Spleen (tissue), 11 donors: ENCODE measurements at regions not wholly inside any gene's neighbourhood (a gene's known extent, or its start where the extent isn't known, plus 50 kb on each side); places are given as distances from the start of the nearest gene placed in this dataset.

Source experiments
- DNase-seq: peaks from one replicate; pipeline ENCODE4 v3.0.0-alpha.2; 2020
- H3K27ac ChIP-seq, 8 donors: fragments of 200-600 bp; sonication (generic) in 7 of 8; 1 replicate in 4 of 8; 2 replicates in 4 of 8; pipeline versions ENCODE4 v1.5.0 to v1.8.0; 2016 to 2021; ENCODE audit warnings: inconsistent platforms in 4 of 8, mild to moderate bottlenecking in 4 of 8, moderate library complexity in 1 of 8
- H3K27me3 ChIP-seq, 7 donors: fragments of 200-600 bp; sonication (generic) in 6 of 7; replicated peaks in 1 of 7; 1 replicate in 4 of 7; 2 replicates in 3 of 7; pipeline versions ENCODE4 v1.5.0 to v1.8.0; 2016 to 2021; ENCODE audit warnings: inconsistent platforms in 3 of 7, mild to moderate bottlenecking in 1 of 7
- H3K36me3 ChIP-seq, 6 donors: fragments of 200-600 bp; sonication (generic) in 5 of 6; 1 replicate in 4 of 6; 2 replicates in 2 of 6; pipeline versions ENCODE4 v1.5.0 to v1.8.0; 2016 to 2021; ENCODE audit warnings: inconsistent platforms in 2 of 6
- H3K4me1 ChIP-seq, 6 donors: fragments of 200-600 bp; sonication (generic) in 5 of 6; 1 replicate in 3 of 6; 2 replicates in 3 of 6; pipeline versions ENCODE4 v1.5.0 to v1.8.0; 2016 to 2021; ENCODE audit warnings: inconsistent platforms in 3 of 6
- H3K4me3 ChIP-seq, 8 donors: fragments of 200-600 bp; sonication (generic) in 7 of 8; 1 replicate in 4 of 8; 2 replicates in 4 of 8; pipeline versions ENCODE4 v1.5.0 to v1.8.0; 2016 to 2021; ENCODE audit warnings: inconsistent platforms in 4 of 8, mild to moderate bottlenecking in 4 of 8, moderate library complexity in 2 of 8
- H3K9me3 ChIP-seq, 8 donors: fragments of 200-600 bp; sonication (generic) in 7 of 8; 1 replicate in 4 of 8; 2 replicates in 4 of 8; pipeline versions ENCODE4 v1.5.0 to v1.8.0; 2016 to 2021; ENCODE audit warnings: inconsistent platforms in 4 of 8
- CTCF ChIP-seq, 11 experiments: fragments of 200-600 bp in 7 of 11; fragments of 450-650 bp in 4 of 11; sonication (generic) in 4 of 11; IDR thresholded peaks in 8 of 11; conservative IDR thresholded peaks in 3 of 11; 1 replicate in 7 of 11; 2 replicates in 4 of 11; pipeline versions ENCODE4 v1.4.0 to v1.8.0; 2016 to 2021; ENCODE audit warnings: antibody characterized with exemption in 11 of 11, inconsistent platforms in 4 of 11, mild to moderate bottlenecking in 1 of 11
- POLR2A ChIP-seq, 3 donors: fragments of 450-650 bp; IDR thresholded peaks; one replicate each; pipeline ENCODE4 v1.5.1; 2017; ENCODE audit warnings: antibody characterized with exemption in 3 of 3, mild to moderate bottlenecking in 1 of 3
- POLR2AphosphoS5 ChIP-seq, 3 donors: sonication (generic); formaldehyde crosslinking; IDR thresholded peaks; one replicate each; pipeline ENCODE4 v1.5.1; 2017; ENCODE audit warnings: antibody characterized with exemption in 3 of 3
- WGBS, 5 donors: extraction: QIAGEN DNeasy Blood & Tissue Kit in 3 of 5; methylation state at CpG; one replicate each; pipeline versions ENCODE4 v1.1.5 to v1.1.7; 2013 to 2018; 5-methylcytosine and 5-hydroxymethylcytosine counted together
- intact Hi-C: fragments of 100-400 bp; cut with DNase I; formaldehyde crosslinking; loops from one replicate; pipeline ENCODE4 v1.15.0; 2023; ENCODE audit warnings: low total_unique reads
- donor health status: healthy with polysubstance abuse.
- donor health status: DM: no; HTN: no; CAD: no; lungs with moderate emphysema.
- donor health status: DM: no; HTN: no; CAD: no.
- donor health status: Bipolar disorder and iron deficiency.
- donor health status: healthy.
- donor health status: DM: no; HTN: no; CAD: no.
- donor health status: DM: yes; HTN: yes; CAD: no.

GRCh38 chr7:18405726-18406125, 89.8 kb upstream of the HDAC9 start:
- H3K27me3 ChIP-seq, result no peaks in the 10 kb centered on the region

GRCh38 chr7:18407385-18407784, 88.2 kb upstream of the HDAC9 start:
- H3K4me1 ChIP-seq, result peaks cover 0 to 24% (median 5%) of the 10 kb centered on the region in 6 donors
- intact Hi-C loops, result no loop called here
- no peaks in the 10 kb centered on the region for H3K27me3 ChIP-seq
- TF ChIP-seq CTCF (IDR thresholded peaks at IDR 0.05 in 8 of 11, conservative IDR thresholded peaks at IDR 0.05 in 3 of 11) (no peak), POLR2A (IDR thresholded peaks at IDR 0.05) (no peak), POLR2AphosphoS5 (IDR thresholded peaks at IDR 0.05) (no peak)
- H3K36me3 ChIP-seq, result no peaks in the 10 kb centered on the region
- DNase-seq, result no peak
- H3K4me3 ChIP-seq, result no peak overlapping the region
- WGBS, 5 donors, result 35 to 48% (median 45%) methylated on average over 4 of the region's 4 CpGs
- no peak overlapping the region for H3K27ac ChIP-seq
- H3K9me3 ChIP-seq, result no peaks in the 10 kb centered on the region

More at GRCh38 chr7:18405726-18406125, 89.8 kb upstream of the HDAC9 start:
- H3K4me1 ChIP-seq, result peaks cover 0 to 39% (median 14%) of the 10 kb centered on the region in 6 donors
- intact Hi-C loops, result no loop called here
- no peak for TF ChIP-seq POLR2AphosphoS5 (IDR thresholded peaks at IDR 0.05)
- no peak for TF ChIP-seq POLR2A (IDR thresholded peaks at IDR 0.05)
- H3K4me3 ChIP-seq, result no peak overlapping the region
- H3K27ac ChIP-seq, result no peak overlapping the region
- no peaks in the 10 kb centered on the region for H3K36me3 ChIP-seq
- no peak for DNase-seq
- WGBS, 5 donors, result 19 to 51% (median 43%) methylated on average over 1 of the region's 1 CpG
- H3K9me3 ChIP-seq, result no peaks in the 10 kb centered on the region

- TF ChIP-seq POLR2AphosphoS5 (IDR thresholded peaks at IDR 0.05) (no peak), CTCF (IDR thresholded peaks at IDR 0.05 in 8 of 11, conservative IDR thresholded peaks at IDR 0.05 in 3 of 11) (no peak), POLR2A (IDR thresholded peaks at IDR 0.05) (no peak)
- 63 to 75% (median 72%) methylated on average over 2 of the region's 2 CpGs for WGBS, 5 donors
- intact Hi-C loops, result no loop called here
- DNase-seq, result no peak
- no peaks in the 10 kb centered on the region for H3K27me3 ChIP-seq
- H3K4me3 ChIP-seq, result no peak overlapping the region
- H3K27ac ChIP-seq, result no peak overlapping the region
- peaks cover 0 to 15% (median 5%) of the 10 kb centered on the region in 6 donors for H3K4me1 ChIP-seq
- no peaks in the 10 kb centered on the region for H3K36me3 ChIP-seq
- H3K9me3 ChIP-seq, result no peaks in the 10 kb centered on the region
Observed at GRCh38 chr7:18408461-18408860, 87.1 kb upstream of the HDAC9 start.

- intact Hi-C loops, result no loop called here
- H3K4me3 ChIP-seq, result no peak overlapping the region
- peaks cover 0 to 15% (median 5%) of the 10 kb centered on the region in 6 donors for H3K4me1 ChIP-seq
- no peak for DNase-seq
- no peaks in the 10 kb centered on the region for H3K27me3 ChIP-seq
- H3K9me3 ChIP-seq, result no peaks in the 10 kb centered on the region
- TF ChIP-seq CTCF (IDR thresholded peaks at IDR 0.05 in 8 of 11, conservative IDR thresholded peaks at IDR 0.05 in 3 of 11), result no peak
- no peak for TF ChIP-seq POLR2AphosphoS5 (IDR thresholded peaks at IDR 0.05)
- TF ChIP-seq POLR2A (IDR thresholded peaks at IDR 0.05), result no peak
- no peaks in the 10 kb centered on the region for H3K36me3 ChIP-seq
- no peak overlapping the region for H3K27ac ChIP-seq
- WGBS, 5 donors, result 88 to 93% (median 90%) methylated on average over 4 of the region's 4 CpGs
Observed at GRCh38 chr7:18408868-18409267, 86.7 kb upstream of the HDAC9 start.

- TF ChIP-seq POLR2A (IDR thresholded peaks at IDR 0.05) (no peak), POLR2AphosphoS5 (IDR thresholded peaks at IDR 0.05) (no peak), CTCF (IDR thresholded peaks at IDR 0.05 in 8 of 11, conservative IDR thresholded peaks at IDR 0.05 in 3 of 11) (no peak)
- intact Hi-C loops, result no loop called here
- Histone ChIP-seq H3K4me3 (no peak overlapping the region), H3K9me3 (no peaks in the 10 kb centered on the region), H3K27me3 (no peaks in the 10 kb centered on the region), H3K4me1 (no peaks in the 10 kb centered on the region), H3K27ac (no peak overlapping the region), H3K36me3 (no peaks in the 10 kb centered on the region)
- 98 to 100% (median 99%) methylated on average over 1 of the region's 1 CpG for WGBS, 5 donors
- DNase-seq, result no peak
Observed at GRCh38 chr7:18413447-18413846, 82.1 kb upstream of the HDAC9 start.
